ENCODE measurements at regions not wholly inside any gene's neighbourhood (a gene's known extent, or its start where the extent isn't known, plus 50 kb on each side); places are given as distances from the start of the nearest gene placed in this dataset.

DNA sequence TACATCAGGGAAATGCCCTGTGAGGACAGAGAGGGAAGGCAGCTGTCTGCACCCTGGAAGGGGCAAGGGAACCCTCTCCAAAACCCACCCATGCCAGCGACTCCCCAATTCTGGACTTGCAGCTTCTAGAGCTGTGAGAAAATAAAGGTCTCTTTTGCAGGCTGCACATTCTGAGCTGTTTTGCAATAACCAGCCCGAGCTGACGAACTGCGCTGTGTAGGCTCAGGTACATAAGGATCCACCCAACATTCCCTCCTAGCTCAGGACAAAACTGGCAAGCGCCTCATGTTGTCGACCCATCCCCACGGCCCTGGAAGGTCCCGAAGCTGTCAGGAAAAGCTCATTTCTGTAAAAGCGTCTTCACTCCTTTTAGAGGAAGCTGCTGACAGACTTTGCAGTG is 271.8 kb downstream of the CRLF2 start:
- no peak overlapping the region for H3K4me3 ChIP-seq
- peaks cover 4% of the 10 kb centered on the region for H3K27me3 ChIP-seq (ENCODE audit: low read depth)
- H3K9me3 ChIP-seq = no peaks in the 10 kb centered on the region
- H3K27ac ChIP-seq = no peak overlapping the region
- no peaks in the 10 kb centered on the region for H3K4me1 ChIP-seq
- H3K36me3 ChIP-seq = no peaks in the 10 kb centered on the region
- intact Hi-C loops (cut with DNase I) = no loop called here
- TF ChIP-seq, protein P1, sequence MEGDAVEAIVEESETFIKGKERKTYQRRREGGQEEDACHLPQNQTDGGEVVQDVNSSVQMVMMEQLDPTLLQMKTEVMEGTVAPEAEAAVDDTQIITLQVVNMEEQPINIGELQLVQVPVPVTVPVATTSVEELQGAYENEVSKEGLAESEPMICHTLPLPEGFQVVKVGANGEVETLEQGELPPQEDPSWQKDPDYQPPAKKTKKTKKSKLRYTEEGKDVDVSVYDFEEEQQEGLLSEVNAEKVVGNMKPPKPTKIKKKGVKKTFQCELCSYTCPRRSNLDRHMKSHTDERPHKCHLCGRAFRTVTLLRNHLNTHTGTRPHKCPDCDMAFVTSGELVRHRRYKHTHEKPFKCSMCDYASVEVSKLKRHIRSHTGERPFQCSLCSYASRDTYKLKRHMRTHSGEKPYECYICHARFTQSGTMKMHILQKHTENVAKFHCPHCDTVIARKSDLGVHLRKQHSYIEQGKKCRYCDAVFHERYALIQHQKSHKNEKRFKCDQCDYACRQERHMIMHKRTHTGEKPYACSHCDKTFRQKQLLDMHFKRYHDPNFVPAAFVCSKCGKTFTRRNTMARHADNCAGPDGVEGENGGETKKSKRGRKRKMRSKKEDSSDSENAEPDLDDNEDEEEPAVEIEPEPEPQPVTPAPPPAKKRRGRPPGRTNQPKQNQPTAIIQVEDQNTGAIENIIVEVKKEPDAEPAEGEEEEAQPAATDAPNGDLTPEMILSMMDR (IDR thresholded peaks at IDR 0.05) = no peak
- no peak for DNase-seq
- ATAC-seq = no peak

DNA sequence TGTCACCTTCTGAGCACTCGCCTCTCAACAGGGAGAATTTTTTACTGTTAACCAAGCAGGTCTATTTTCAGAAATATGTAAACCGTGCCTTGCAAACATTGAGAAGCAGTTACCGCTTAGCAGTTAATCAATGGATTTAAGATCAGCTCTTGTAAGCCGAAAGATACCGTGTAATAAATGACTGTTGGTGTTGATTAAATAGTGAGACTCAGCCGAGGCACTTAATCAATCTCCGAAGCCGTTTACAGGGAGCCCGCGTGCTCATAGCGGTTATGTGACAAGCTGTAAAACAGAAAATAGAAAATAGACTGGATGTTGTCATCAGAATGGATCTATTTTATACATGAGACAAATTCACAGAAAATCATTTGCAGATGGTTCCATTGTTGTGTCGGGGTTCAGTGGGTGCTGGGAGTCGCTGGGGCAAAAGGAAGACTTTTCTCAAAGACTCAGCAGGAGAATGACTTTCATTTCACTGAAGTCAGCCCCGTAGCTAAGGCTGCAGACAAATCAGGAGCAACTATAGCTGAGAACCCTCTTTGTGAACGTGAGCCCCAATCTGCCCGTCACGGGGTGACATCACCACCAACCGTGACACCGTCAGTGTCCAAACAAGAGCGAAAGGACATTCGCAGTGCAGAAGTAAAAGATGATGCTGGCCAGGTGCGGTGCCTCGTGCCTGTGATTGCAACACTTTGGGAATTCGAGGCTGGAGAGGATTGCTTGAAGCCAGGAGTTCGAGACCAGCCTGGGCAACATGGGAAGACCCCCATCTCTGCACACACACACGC is 275.3 kb downstream of the CRLF2 start:
- H3K9me3 ChIP-seq = no peaks in the 10 kb centered on the region
- ATAC-seq (no peak), DNase-seq (no peak)
- TF ChIP-seq, protein P1 (IDR thresholded peaks at IDR 0.05) = no peak
- no peaks in the 10 kb centered on the region for H3K36me3 ChIP-seq
- intact Hi-C loops (cut with DNase I) = no loop called here
- H3K27ac ChIP-seq = no peak overlapping the region
- H3K4me3 ChIP-seq = no peak overlapping the region
- no peaks in the 10 kb centered on the region for H3K4me1 ChIP-seq
- H3K27me3 ChIP-seq (ENCODE audit: low read depth) = peaks cover 4% of the 10 kb centered on the region

DNA sequence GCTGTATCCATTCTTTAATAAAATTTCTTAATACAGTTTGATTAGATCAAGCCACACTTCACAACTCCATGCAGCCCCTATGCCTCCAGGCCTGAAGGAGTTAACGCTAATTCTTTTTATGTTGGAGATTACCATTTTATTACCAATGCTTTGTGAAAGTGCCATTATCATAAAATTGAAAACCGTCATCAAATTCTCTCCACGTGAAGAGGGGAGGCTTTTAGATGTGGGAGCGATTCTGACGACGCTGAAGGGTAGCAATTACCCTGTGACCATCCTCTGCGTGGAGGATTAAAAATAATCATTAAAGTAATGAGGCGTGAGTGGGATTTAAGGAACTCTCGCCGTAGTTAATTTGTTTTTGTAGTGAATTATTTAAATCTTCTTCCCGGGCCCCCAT is 278.8 kb downstream of the CRLF2 start:
- no peaks in the 10 kb centered on the region for H3K4me1 ChIP-seq
- no peak for ATAC-seq
- no peaks in the 10 kb centered on the region for H3K27me3 ChIP-seq (ENCODE audit: low read depth)
- H3K4me3 ChIP-seq = no peak overlapping the region
- no peaks in the 10 kb centered on the region for H3K36me3 ChIP-seq
- intact Hi-C loops (cut with DNase I) = no loop called here
- H3K9me3 ChIP-seq = no peaks in the 10 kb centered on the region
- DNase-seq = no peak
- TF ChIP-seq, protein P1 (IDR thresholded peaks at IDR 0.05) = no peak
- H3K27ac ChIP-seq = no peak overlapping the region

DNA sequence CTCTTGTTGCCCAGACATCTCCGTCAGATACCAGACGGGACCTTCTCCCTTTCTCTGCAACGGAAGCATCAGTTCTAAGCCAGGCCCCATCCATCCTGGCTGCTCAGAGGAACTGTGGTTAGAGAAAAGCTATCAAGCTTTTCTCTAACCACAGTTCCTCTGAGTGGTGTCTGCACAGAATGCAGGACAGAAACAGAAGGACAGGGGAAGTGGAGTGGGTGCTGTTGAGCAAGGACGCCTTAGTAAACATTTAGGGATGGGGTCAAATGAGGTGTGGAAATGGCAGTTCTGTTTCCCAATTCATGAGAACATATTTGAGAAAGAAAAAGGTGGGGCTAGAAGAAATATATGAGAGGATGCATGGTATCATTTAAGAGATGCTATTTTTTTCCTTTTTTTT is 283.8 kb downstream of the CRLF2 start:
- Histone ChIP-seq H3K36me3 (no peaks in the 10 kb centered on the region), H3K27ac (no peak overlapping the region), H3K9me3 (no peaks in the 10 kb centered on the region), H3K4me3 (no peak overlapping the region), H3K4me1 (no peaks in the 10 kb centered on the region), H3K27me3 (ENCODE audit: low read depth) (no peaks in the 10 kb centered on the region)
- ATAC-seq (no peak), DNase-seq (no peak)
- TF ChIP-seq, protein P1 (IDR thresholded peaks at IDR 0.05) = no peak
- intact Hi-C loops (cut with DNase I) = no loop called here

DNA sequence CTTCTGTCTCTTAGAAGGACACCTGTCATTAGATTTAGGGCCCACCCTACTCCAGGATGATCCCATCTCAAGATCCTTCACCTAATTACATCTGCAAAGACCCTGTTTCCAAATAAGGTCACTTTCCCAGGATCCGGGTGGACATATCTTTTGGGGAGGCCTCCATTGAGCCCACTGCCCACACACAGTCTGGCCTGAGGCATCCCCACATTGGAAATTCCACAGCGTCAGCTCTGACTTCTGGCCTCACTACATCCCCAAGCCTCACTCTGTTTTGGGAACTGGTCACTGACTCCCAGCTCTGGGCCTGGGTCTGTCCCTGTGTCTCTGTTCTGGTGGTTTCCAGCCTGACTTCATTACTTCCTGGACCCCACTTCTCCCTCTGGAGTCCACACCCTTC is 285.5 kb downstream of the CRLF2 start:
- intact Hi-C loops (cut with DNase I) = no loop called here
- H3K36me3 ChIP-seq = no peaks in the 10 kb centered on the region
- DNase-seq = no peak
- ATAC-seq = no peak
- H3K27me3 ChIP-seq (ENCODE audit: low read depth) = no peaks in the 10 kb centered on the region
- TF ChIP-seq, protein P1 (IDR thresholded peaks at IDR 0.05) = no peak
- no peak overlapping the region for H3K4me3 ChIP-seq
- H3K27ac ChIP-seq = no peak overlapping the region
- no peaks in the 10 kb centered on the region for H3K9me3 ChIP-seq
- no peaks in the 10 kb centered on the region for H3K4me1 ChIP-seq
